ENCODE measurements at regions not wholly inside any gene's neighbourhood (a gene's known extent, or its start where the extent isn't known, plus 50 kb on each side); places are given as distances from the start of the nearest gene placed in this dataset.

GRCh38 chr15:31806106-31806505 lies 224.2 kb upstream of the CHRNA7 start:
- Histone ChIP-seq H3K4me1 (peaks cover 8% of the 10 kb centered on the region; the same call in 1 of the 3 replicates), H3K27ac (no peak overlapping the region), H3K9me3 (no peaks in the 10 kb centered on the region), H3K4me3 (no peak overlapping the region), H3K4me2 (no peak overlapping the region)
- ATAC-seq = no peak
- ChIA-PET CTCF (no interaction called here), POLR2A (no interaction called here)
- no peak for DNase-seq (ENCODE audit: low read depth in 1 of 2, low spot score in 1 of 2)
- TF ChIP-seq MAX (IDR thresholded peaks at IDR 0.05) (no peak), KDM5A (IDR thresholded peaks at IDR 0.05) (no peak), POLR2A (IDR thresholded peaks at IDR 0.05; ENCODE audit: low read length) (no peak), CBX8 (IDR thresholded peaks at IDR 0.05) (no peak), CTCF (IDR thresholded peaks at IDR 0.05) (no peak), HOXB5 (CRISPR knock-in tag; IDR thresholded peaks at IDR 0.05) (no peak), PBX3 (IDR thresholded peaks at IDR 0.05) (no peak), RNF2 (IDR thresholded peaks at IDR 0.05; ENCODE audit: borderline replicate concordance, low read depth) (no peak), FOSB (CRISPR knock-in tag; IDR thresholded peaks at IDR 0.05) (no peak), RAD21 (conservative IDR thresholded peaks at IDR 0.05 in 1 of 2, IDR thresholded peaks at IDR 0.05 in 1 of 2) (no peak), CHD4 (IDR thresholded peaks at IDR 0.05; ENCODE audit: borderline replicate concordance) (no peak), TP53 (CRISPR knock-in tag; IDR thresholded peaks at IDR 0.05) (no peak), ATOH8 (CRISPR knock-in tag; IDR thresholded peaks at IDR 0.05; ENCODE audit: low read depth) (no peak), E2F6 (IDR thresholded peaks at IDR 0.05; ENCODE audit: borderline replicate concordance, low read depth) (no peak), RCOR1 (IDR thresholded peaks at IDR 0.05; ENCODE audit: low read depth, low read length) (no peak), HMGXB4 (CRISPR knock-in tag; IDR thresholded peaks at IDR 0.05; ENCODE audit: borderline replicate concordance) (no peak), SREBF2 (IDR thresholded peaks at IDR 0.05) (no peak), ZNF302 (CRISPR knock-in tag; IDR thresholded peaks at IDR 0.05) (no peak), TFCP2L1 (CRISPR knock-in tag; IDR thresholded peaks at IDR 0.05) (no peak), EP300 (IDR thresholded peaks at IDR 0.05) (no peak)
- FAIRE-seq = no peak

- no peak for DNase-seq (ENCODE audit: low read depth in 1 of 2, low spot score in 1 of 2)
- Histone ChIP-seq H3K4me2 (no peak overlapping the region), H3K27ac (no peak overlapping the region), H3K9me3 (no peaks in the 10 kb centered on the region), H3K4me3 (no peak overlapping the region), H3K4me1 (no peaks in the 10 kb centered on the region)
- 76% methylated on average over 10 of the region's 10 CpGs for WGBS (ENCODE audit: missing lambda C conversion rate)
- TF ChIP-seq BHLHE40 (IDR thresholded peaks at IDR 0.05; ENCODE audit: low read depth, low read length) (no peak), RFX5 (IDR thresholded peaks at IDR 0.05) (no peak), RNF2 (IDR thresholded peaks at IDR 0.05; ENCODE audit: borderline replicate concordance, low read depth) (no peak), EP300 (IDR thresholded peaks at IDR 0.05) (no peak), TP53 (CRISPR knock-in tag; IDR thresholded peaks at IDR 0.05) (no peak)
- ATAC-seq = no peak
- CTCF ChIA-PET = no interaction called here
- POLR2A ChIA-PET = no interaction called here
- no peak for FAIRE-seq
These were observed 218.7 kb upstream of the CHRNA7 start for GRCh38 chr15:31811641-31812040.

Measured in A549 (cell line).